ENCODE measurements at regions not wholly inside any gene's neighbourhood (a gene's known extent, or its start where the extent isn't known, plus 50 kb on each side); places are given as distances from the start of the nearest gene placed in this dataset.

- no peak for TF ChIP-seq POLR2A (IDR thresholded peaks at IDR 0.05)
- no peak for TF ChIP-seq CTCF (IDR thresholded peaks at IDR 0.05)
- no peak for TF ChIP-seq EP300 (IDR thresholded peaks at IDR 0.05)
Measured at GRCh38 chr7:25615593-25615992, 387.3 kb upstream of the NPVF start.
